NCI-H524 (cell line): ENCODE measurements at regions not wholly inside any gene's neighbourhood (a gene's known extent, or its start where the extent isn't known, plus 50 kb on each side); places are given as distances from the start of the nearest gene placed in this dataset.
"Not testable (repeated sequence)": the region's sequence is repeated elsewhere in the genome, so short reads cannot be mapped to it uniquely, and the experiment has no call there.

Experiments used
- DNase-seq, 2 experiments: peaks; one replicate each; lab custom pipeline; 2025; lab: John Stamatoyannopoulos, UW

DNA sequence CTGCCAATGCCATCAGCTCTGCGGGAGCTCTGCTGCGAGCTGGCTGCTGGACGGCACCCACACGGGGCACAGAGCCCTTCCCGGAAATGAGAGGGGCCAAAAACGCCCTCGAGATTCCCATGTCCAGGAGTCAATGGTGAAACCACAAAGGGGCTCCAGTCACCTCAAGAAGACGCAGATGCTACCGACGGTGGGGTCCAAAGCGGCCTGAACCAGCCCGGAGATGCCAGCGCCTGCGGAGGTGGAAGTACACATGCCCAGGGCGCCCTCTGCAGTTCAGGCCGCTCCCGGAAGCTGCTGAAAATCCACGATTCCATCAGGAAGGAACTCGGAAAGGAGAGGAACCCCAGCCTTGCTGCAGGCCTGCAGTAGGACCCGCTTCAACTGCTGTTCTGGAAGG lies 82.4 kb upstream of the SELENOP start:
- DNase-seq, result no peak

DNA sequence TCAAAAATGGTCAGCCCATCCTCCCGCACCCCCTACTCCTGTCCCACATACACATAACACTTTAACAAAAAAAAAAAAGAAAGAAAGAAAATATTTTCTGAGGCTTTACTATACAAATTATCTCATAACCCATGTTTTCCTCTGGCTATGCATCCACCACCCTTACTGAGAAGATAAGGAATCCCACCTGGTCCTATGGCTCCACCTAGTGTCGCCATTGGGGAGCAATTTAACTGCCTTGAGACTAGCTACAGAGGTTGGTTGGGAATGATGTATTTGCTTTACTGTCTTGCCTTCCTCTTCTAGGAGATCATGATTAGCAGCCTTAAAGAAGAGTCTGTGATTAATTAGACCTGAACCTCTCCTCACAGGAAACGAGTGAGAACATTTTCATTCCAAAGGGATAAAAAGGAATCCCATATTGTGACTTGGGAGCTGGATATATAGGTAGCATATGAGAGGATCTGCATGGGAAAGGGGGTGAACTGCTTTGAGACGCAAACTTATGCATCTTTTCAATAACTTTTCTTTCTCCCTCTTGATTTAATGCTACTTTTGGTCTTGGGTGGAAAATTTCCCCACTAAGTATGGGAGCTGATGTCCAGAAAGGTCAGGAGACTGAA lies 77.7 kb upstream of the SELENOP start:
- DNase-seq, result peak; percentile 42 to 80

DNA sequence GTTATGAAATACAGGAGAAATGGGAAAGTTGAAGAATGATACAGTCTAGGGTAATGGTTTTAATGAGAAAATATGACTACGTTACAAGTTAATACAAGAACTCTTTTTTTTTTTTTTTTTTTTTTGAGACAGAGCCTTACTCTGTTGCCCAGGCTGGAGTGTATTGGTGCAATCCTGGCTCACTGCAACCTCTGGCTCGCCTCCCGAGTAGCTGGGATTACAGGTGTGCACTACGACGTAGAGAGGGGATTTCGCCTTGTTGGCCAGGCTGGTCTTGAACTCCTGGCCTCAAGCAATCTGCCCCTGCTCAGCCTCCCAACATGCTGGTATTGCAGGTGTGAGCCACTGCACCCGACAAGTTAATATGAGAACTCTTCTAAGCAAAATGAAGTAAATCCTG lies 77.1 kb upstream of the SELENOP start:
- no peak for DNase-seq

DNA sequence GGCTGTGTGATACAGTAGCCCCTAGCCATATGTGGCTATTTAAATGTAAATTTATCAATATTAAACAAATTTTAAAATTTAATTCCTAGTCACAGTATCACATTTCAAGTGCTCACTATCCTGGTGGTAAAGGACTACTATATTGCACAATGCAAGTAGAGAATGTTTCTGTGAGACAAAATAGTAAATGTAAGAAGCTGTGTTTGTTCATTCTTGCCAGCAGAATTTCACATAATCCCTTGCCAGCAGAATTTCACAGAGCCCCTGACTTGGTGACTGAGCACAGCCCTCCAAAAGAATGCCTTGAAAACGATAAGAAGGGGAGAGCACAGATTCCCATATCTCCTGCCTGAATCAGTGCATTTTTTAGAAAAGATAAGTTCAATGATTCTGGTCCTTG lies 75.9 kb upstream of the SELENOP start:
- DNase-seq, result no peak

DNA sequence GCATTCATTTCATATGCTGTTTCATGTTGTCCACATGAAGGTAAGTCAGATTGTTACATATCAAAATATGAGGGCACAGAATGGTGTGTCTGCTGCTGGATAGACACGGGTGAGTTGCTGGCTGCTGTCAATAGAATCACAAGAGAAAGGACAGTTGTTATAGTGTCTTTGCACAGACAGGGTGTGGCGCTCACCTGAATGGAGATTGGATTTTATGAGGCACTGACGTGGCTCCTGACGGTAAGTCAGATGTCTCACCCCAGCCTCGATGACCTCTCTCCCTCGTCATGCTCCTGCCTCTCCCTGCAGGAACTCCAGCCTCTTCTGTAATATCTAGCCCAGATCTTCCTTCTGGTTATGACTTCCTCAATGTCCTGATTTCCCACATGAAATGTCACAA lies 75.4 kb upstream of the SELENOP start:
- no peak for DNase-seq

DNA sequence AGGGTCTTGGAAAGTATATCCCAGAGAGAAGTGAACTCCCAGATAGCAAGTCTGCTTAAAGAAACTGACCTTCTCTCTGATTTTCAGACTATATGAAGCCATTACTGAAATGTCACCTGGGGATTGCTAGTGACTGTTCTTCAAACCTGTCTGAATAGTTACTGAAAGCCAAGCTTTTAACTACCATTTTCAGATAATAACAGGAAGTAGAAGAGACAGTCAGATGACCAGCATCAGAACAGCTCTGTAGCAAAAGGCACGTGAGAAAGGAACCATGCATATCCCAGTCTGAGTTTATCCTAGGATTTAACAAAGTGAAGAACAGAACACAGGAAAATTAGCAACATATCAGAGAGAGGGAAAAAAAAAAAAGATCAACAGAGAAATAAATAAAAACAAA lies 74.9 kb upstream of the SELENOP start:
- no peak for DNase-seq

DNA sequence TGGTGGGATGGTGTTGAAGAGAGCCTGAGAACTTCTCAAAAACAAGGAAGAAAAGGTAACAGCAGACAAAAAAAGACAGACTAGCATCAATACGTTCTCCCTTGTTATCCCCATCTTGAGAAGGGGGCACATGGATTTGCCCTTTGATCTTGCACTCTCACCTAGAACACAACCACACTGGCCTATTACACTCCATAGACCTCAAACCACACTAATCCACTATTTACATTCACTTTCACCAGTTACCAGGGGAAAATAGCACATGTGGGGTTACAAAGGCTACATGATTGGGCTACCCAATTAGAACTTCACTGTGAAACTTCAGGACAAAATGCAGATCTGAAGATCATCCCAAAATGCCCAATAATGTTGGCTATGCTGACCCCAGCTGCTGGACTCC lies 72.6 kb upstream of the SELENOP start:
- DNase-seq, result no peak

DNA sequence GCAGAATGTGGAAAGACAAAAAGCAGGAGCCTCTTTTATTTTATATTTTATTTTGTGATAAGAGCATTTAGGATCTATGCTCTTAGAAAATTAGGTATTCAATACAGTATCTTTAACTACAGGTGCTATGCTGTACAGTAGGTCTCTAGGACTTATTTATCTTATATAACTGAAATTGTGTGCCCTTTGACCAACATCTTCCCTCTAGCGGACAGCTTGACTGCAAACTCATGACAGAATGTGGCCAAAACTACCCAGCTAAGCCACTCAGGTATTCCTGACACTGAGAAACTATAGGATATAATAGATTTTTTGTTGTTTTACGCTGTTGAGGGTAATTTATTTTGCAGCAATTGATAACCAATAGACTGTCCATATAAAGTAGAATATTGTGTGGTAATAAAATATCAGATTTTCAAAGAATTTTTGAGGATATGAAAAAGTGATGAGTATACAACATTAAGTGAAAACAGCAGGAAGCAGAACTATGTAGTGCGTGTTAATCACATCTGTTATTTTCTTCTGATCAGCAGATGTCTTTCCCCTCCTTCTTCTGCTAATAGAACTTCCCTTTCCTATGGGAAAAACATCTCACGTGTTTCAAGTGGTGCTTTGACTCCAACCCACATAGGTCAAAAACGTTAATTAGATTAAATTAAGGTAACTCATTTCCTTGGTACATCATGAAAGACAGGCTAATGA lies 69.9 kb upstream of the SELENOP start:
- DNase-seq, result no peak

DNA sequence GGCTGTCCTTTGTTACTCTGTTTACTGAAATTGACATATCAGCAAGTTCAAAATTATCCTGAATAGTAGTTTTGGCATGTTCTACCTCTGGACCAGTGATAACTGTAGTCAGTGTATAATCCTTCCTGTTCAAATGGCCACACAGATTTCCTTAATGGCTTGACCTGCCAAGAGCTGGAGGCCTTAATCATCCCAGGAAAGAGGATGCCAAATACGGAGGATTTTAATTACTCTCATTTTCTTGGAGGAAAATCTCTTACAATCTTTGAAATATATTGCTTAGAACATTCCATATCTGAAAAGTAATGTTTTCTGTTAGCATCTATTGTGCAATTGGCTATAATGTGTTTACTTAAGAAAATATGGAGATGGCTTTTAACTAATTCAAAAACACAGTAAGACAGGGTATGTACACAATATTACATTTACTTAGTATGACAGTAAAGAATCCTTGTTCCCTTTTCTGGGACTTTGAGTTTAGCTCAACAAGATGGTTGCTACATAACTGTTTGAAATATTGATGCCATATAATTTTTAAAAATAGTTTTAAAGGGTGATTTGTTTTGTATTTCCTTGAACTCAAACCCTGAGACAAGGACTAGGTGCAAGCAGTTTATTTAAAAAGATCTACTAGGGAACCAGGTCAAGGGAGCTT lies 68.9 kb upstream of the SELENOP start:
- DNase-seq, result no peak

DNA sequence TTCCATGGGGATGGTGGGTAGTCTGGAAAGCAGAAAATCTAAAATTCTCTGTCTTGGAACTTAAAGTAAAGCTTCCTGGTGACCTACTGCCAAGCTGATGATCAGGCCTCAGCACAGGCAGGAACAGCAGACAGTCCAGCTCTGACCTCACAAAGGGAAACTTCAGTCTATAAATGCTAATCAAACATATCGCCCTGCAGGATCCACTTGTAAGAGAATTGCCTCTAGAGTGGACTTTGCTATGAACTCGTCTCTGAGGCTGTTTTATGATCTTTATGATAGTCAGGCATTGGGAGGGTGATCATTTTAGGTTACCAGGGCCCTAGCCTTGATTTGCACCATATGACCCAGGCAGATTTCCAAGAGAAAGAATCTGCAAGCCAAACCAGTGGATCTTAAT lies 67.6 kb upstream of the SELENOP start:
- DNase-seq, result no peak

DNA sequence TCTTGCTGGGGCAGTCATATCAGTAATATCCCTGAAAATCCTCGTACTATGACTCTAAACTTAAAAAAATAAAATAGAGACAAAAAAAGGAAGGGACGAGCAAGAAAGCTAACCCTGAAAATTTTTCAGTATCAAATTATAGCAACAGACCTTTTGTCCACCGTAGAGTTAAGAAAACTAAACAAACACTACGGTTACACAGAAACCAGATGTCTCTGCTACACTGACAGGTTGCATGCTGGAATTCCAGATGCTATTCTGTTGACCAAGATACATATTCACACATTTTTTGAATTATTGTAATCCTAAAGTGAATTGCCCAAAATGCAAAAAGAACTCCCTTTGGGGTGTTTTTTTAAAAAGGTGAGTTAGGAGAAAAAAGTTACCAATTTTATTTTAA lies 66.9 kb upstream of the SELENOP start:
- no peak for DNase-seq

DNA sequence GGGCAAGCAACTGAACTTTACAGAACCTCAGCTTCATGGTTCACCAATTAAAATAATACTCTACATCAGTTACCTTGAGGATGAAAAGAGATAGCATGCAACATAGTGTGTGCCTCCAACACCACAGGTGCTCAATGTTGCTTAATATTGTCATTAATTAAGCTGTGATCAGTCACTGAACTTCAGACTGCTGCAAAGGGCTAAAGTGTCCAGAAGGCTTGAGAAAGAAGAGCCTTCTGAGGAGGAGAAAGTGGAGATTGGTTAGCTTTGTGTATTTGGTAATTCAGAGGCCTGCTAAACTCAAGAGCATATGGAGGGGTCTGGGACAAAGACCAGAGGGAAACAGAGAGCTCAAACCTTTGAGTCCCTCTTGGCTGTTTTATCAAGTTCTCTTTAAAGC lies 66.3 kb upstream of the SELENOP start:
- no peak for DNase-seq

DNA sequence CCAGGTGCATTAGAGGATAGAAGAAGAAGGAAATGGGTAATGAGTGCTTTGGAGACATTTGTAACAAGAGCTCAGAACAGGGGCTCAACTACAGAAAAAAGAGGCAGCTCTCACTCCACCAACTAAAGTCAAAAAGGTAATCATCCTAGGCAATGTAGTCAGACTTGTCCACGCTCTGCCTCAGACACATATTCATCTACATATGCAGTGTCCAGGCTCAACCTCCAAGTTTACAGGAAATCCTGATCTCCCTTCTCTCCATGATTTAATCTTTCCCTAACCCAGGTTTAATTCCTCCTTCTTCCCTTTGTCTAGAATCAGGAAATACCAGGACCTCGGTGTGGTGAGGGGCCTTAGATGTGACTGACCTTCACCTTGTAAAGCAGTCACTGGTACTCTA lies 65.7 kb upstream of the SELENOP start:
- no peak for DNase-seq

DNA sequence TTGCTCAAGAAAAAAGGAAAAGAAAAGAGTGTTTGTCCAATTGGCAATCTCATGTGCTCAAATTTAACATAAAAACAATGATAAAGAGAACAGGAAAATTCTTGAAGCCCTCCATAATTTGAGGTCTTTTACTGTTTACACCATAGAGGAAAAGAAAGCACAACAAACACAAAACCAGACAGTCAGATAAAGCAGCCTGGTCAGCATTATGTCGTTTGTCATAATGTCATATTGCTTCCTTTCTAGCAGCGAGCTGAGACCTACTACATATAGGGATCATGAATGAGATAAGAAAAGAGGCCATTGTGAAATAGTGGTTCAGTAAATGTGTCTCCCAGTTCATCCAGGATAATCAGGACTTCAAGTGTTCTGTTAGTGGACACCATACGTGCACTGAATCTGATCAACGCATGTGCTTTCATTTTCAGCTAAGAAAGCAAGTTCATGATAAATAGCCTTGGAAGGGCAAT lies 64.7 kb upstream of the SELENOP start:
- DNase-seq, result no peak

DNA sequence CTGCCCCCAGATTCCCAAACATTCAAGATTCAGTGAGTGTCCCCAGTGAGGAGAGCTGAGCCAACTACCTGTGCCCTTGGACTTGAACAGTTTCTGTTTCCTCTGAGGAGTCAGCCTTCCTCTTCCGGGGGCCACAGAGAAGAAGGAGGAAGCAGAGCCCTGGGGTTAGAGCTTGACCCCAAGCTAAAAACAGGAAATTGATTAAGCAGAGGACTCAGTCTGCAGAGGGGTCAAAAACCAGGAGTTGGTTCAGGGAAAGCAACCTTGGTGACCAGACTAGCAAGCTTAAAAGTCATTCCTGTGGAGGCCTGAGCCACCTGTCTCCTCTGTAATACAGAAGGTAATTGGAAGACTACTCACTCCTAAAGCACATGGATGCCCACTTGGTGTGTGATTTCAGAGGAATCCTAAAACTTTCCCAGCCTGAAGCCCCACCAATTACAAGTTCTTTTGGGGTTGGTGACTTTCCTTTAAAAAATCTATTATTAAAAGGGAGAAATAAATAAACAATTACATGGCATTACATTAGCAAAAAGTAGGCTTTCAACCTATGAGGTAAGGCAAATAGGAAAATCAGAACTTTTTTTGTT lies 64.2 kb upstream of the SELENOP start:
- no peak for DNase-seq

DNA sequence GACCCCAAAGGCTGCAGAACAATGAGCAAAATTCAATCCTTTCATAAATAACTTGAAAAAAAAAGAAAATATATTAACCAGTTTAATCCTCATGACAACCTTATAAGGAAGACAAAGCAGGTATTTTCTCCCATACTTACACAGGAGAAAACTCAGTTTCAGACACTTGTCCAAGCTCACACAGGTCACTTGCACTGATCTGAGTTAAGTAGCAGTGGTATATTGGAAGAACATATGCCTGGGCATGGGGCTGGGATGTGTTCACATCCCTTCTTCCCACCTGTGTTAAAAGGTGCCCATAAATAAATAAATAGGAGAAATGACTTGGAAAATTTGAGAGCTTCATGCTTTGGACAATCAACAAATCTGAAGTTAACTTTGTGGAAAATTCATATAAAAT lies 63.5 kb upstream of the SELENOP start:
- DNase-seq, result no peak

DNA sequence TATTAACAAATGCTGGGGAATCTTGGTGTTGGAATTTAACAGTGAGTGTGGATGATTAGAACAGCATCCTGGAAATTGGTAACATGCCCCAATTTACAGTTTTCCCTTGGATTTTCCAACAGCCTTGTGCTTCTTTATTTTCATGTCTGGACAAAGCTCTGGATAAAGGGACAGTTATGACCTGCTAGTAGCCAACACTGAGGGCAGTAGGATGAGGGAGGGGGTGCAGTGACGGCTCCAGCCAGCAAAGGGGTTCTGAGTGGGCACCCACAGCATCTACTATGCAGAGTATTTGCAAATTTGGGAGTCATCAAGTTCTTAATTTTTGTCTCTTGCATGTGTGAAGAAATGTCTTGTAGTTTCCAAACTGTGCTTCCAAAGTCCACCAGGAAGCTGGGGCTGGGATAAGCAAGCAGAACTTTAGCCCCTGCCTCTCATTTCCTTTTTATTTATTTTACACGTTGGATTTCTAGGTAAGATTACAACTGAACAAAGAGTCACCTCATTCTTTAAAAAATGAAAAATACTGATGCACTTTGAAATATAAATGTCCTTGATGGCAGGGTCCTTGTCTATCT lies 63.0 kb upstream of the SELENOP start:
- DNase-seq, result no peak

DNA sequence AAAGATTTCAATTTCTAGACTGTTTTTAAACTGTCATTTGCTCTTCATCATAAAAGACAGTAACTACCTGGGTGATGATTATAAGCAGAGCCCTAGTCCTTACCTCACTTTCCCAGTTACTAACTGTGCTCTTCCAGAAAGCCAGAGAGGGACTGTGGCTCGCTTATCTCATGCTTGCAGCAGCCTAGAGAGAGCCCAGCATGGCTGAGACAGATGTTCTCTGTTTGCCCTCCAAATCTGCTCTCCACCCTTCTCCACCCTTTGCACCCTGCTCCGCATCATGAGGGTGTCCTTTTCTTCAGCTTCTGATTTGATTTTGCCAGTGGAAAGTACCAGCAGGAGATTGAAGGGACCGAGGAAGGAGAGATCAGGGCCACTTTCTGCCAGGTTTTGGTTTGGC lies 61.2 kb upstream of the SELENOP start:
- no peak for DNase-seq

DNA sequence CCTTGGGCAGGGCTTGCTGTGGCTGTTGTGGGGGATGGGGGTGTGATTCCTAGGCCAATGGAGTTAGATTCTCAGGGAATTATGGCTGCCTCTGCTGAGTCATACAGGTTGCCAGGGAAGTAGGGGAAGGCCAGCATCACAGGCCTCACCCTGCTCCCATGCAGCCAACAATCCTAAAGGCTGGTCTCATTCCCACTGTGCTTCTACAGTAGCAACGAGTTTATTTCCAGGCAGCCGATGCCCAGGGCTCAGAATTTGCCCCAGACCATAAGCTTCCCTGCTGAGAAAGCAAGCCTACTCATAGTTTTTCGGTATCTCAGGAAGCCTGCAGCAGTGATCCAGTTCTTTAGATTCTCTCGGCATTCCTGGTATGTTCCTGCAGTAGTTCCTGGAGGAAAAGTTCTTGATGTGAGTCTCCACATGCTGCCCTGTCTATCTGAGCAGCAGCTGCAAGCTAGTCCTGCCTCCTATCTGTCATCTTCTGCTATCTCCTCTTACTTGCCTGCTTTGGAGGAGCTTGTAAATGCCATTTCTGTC lies 59.3 kb upstream of the SELENOP start:
- no peak for DNase-seq

DNA sequence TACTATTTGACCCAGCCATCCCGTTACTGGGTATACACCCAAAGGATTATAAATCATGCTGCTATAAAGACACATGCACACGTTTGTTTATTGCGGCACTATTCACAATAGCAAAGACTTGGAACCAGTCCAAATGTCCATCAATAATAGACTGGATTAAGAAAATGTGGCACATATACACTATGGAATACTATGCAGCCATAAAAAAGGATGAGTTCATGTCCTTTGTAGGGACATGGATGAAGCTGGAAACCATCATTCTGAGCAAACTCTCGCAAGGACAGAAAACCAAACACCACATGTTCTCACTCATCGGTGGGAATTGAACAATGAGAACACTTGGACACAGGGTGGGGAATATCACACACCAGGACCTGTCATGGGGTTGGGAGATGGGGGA lies 56.7 kb upstream of the SELENOP start:
- not testable (repeated sequence) for DNase-seq

DNA sequence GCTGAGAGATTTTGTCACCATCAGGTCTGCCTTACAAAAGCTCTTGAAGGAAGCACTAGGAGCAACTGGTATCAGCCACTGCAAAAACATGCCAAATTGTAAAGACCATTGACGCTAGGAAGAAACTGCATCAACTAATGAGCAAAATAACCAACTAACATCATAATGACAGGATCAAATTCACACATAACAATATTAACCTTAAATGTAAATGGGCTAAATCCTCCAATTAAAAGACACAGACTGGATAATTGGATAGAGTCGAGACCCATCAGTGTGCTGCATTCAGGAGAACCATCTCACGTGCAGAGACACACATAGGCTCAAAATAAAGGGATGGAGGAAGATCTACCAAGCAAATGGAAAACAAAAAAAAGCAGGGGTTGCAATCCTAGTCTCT lies 53.1 kb upstream of the SELENOP start:
- not testable (repeated sequence) for DNase-seq
